Epidermal melanocyte (primary cell): ENCODE measurements at regions not wholly inside any gene's neighbourhood (a gene's known extent, or its start where the extent isn't known, plus 50 kb on each side); places are given as distances from the start of the nearest gene placed in this dataset.
"Not testable (repeated sequence)": the region's sequence is repeated elsewhere in the genome, so short reads cannot be mapped to it uniquely, and the experiment has no call there.

Experiments used
- DNase-seq: peaks from one replicate; pipeline ENCODE4 v3.0.0; 2011; ENCODE audit warnings: low spot score; ENCODE audit not compliant: insufficient read length

- DNase-seq = not testable (repeated sequence)
Measured at GRCh38 chr4:9604031-9604892, 160.0 kb downstream of the DEFB131A start.

DNA sequence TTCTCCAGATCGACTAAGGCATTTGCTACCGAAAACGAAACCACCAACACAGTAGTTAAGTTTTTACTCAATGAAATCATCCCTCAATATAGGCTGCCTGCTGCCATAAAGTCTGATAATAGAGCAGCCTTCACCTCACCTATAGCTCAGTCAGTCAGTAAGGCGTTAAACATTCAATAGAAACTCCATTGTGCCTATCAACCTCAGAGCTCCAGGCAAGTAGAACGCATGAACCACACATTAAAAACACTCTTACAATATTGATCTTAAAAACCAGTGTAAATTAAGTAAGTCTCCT is 160.6 kb downstream of the DEFB131A start:
- not testable (repeated sequence) for DNase-seq

- no peak for DNase-seq
Measured at GRCh38 chr4:9608300-9608699, 164.1 kb downstream of the DEFB131A start.

DNA sequence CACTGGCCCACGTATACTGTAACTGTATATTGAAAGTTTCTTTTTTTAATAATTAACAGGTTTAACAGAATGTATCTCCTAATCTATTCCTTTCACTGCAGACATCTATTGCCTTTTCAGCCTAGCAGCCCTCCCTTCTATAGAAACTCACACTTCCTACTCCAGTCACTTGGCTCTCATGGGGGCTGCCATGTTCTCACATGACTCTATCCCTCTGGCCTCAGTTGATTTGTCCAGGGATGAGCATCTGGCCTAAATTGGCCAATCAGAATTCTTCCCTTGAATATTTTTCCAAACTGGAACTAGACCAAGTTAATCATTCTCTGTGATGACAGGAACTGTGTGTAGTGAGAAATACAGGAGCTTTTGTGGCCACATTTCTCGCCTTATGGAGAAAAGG is 166.1 kb downstream of the DEFB131A start:
- not testable (repeated sequence) for DNase-seq

- no peak for DNase-seq
Measured at GRCh38 chr4:9611101-9611500, 166.9 kb downstream of the DEFB131A start.

GRCh38 chr4:9636411-9636810 is 145.0 kb upstream of the DRD5 start:
- not testable (repeated sequence) for DNase-seq

- DNase-seq = not testable (repeated sequence)
Measured at GRCh38 chr4:9659678-9660077, 121.8 kb upstream of the DRD5 start.

GRCh38 chr4:9660955-9661354 is 120.5 kb upstream of the DRD5 start:
- not testable (repeated sequence) for DNase-seq

GRCh38 chr4:9670725-9671124 is 110.7 kb upstream of the DRD5 start:
- DNase-seq = not testable (repeated sequence)

DNA sequence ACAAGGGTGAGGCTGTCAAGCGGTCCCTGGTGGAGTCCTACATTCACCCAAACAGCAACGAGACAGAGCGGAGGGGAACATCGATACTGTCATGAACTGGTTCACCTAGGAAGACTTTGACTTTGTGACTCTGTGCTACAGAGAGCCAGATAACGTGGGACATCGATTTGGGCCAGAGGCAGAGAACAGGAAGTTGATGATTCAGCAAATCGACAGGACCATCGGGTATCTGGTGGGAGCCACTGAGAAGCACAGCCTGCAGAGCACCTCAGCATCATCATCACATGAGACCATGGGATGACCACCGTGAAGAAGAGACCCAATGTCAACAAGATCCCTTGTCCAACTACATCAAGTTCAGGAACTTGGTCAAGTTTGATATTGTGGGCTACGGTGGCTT is 104.1 kb upstream of the DRD5 start:
- not testable (repeated sequence) for DNase-seq

DNA sequence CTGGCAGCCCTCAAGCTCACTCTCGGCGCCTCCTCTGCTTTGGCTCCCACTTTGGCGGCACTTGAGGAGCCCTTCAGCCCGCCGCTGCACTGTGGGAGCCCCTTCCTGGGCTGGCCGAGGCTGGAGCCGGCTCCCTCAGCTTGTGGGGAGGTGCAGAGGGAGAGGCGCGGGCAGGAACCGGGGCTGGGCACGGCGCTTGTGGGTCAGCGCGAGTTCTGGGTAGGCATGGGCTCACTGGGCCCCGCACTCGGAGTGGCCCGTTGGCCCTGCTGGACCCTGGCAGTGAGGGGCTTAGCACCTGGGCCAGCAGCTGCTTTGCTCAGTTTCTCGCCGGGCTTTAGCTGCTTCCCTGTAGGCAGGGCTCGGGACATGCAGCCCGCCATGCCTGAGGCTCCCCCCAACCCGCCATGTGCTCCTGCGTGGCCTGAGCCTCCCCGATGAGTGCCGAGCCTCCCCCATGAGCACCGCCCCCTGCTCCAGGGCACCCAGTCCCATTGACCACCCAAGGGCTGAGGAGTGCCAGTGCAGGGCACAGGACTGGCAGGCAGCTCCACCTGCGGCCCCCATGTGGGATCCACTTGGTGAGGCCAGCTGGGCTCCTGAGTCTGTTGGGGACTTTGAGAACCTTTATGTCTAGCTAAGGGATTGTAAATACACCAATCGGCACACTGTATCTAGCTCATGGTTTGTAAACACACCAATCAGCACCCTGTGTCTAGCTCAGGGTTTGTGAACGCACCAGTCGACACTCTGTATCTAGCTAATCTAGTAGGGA is 101.5 kb upstream of the DRD5 start:
- DNase-seq = no peak

DNA sequence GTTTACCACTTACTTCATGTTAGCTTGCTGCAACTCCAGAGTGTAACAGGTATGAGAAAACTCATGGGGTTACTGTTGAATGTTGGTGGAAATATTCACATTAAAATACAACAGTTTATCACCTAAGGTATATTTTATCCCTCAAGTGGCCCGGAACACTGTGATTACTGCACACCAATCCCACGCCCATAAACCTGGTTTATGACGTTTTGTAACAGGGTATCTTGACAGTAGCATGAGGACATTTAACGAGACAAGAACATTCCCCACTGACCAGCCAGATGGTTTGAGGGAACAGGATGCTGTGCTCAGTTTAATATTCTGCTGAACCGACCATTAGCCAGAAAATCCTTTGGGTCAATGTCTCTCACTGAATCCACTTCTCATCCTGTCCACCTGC is 98.3 kb upstream of the DRD5 start:
- DNase-seq = not testable (repeated sequence)

DNA sequence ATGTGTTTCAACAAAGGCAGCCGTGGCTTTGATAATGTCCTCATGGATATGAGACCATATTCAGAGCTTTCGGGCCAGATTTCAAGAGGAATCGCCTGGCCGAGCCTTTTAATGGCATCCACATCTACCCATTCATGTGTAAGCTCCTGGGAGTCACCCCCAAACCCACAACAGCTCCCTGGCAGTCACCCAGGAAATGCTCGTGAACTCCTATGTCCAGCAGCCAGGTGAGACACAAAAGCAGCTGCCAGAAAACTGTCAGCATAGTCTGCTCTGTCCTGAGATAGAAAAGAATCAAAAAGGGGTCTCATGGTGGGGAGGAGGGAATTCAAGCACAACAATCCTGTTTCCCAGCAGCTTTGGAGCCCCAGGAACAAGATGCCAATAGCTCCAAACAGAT is 96.4 kb upstream of the DRD5 start:
- not testable (repeated sequence) for DNase-seq

DNA sequence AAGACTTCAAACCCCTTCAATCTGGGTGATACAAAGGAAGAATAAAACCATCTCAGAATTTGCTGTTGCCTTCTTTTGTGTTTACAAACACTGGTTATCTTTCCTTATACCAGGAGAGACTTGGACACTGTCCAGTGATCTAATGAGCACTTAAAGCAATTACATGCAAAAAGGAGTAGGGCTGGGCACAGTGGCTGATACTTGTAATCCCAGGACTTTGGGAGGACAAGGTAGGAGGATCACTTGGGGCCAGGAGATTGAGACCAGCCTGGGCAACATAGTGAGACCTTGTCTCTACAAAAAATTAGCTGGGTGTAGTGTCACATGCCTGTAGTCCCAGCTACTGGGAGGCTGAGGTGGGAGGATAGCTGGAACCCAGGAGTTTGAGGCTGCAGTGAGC is 95.7 kb upstream of the DRD5 start:
- DNase-seq = no peak

- DNase-seq = not testable (repeated sequence)
Measured at GRCh38 chr4:9690636-9691237, 90.7 kb upstream of the DRD5 start.

GRCh38 chr4:9691238-9692065 is 90.0 kb upstream of the DRD5 start:
- peak; percentile 70 for DNase-seq

DNA sequence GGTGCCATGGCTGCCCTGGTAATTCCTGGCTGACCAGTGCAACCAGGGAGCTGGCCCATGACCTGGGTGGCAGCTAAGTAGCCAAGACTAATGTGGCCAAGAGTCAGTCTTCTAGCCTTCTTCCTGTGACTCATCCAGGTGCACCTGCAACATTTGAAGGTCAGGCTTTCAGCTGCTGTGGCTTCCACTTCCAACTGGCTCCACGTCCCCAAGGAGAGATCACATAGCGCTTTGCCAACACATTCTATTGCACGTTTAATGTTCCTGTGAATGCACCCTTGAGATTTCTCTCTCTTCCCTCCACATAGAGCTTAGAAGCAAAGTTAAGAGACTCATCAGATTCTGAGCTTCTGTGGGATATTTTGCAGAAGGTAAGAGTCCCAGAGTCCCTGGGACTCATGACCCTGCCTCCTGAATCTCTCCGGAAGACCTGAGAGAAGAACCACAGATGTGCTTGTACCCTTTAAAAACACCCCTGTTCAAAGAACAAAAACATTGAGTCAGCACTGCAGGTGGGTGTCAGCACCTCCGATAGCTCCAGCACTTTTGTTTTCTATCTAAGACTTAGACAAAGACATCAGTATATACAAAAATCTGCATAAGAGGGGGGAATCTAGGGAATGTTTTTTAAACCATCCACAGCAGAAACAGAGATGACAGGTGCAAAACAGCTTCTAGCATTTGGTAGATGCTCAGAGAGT is 88.5 kb upstream of the DRD5 start:
- not testable (repeated sequence) for DNase-seq

DNA sequence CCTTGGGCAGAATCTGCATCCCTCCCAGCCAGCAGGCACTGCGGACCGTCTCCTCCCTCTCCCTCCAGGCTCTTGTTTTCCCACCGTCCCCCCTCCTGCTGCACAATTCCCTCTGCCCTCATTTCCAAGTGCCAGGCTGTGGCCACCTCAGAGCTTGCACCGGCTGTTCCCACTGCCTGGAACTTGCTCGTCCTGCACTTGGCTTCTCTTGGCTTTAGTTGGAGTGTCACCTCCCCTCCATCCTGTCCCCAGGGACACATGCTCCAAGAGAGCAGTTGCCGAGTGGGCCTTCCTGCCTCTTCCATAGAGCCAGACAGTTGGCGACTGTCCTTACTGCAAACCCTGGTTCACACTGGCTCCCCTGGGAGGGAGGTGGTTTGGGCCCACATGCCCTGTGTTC is 87.0 kb upstream of the DRD5 start:
- DNase-seq = not testable (repeated sequence)

- not testable (repeated sequence) for DNase-seq
Measured at GRCh38 chr4:9695994-9696393, 85.4 kb upstream of the DRD5 start.

DNA sequence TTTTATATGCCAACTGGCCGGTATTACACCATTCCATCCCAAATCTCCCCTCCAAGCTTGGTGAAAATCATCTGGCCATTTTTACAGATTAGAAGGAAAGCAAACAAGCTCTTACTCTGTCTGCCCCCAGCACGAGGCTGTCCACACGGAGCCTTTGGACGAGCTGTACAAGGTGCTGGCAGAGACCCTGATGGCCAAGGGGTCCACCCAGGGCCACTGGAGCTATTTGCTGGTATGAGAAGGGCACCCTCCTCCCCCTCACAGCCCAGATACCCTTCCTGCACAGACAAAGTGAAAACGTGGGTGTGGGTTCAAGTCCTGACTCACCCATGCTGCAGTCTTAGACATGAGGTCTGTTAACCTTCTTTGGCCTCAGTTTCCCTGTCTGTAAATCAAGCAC is 84.9 kb upstream of the DRD5 start:
- not testable (repeated sequence) for DNase-seq

DNA sequence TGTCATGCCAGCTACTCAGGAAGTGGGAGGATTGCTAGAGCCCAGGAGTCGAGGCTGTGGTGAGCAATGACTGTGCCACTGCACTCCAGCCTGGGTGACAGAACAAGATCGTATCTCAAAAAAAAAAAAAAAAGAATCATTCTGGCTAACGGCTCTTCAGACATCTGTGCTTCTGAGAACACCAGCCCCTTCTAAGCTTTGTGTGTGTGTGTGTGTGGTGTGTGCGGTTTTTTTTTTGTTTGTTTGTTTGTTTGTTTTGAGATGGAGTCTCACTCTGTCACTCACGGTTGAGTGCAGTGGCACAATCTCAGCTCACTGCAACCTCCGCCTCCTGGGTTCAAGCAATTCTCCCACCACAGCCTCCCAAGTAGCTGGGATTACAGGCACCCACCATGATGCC is 79.4 kb upstream of the DRD5 start:
- not testable (repeated sequence) for DNase-seq
